ENCODE measurements at regions not wholly inside any gene's neighbourhood (a gene's known extent, or its start where the extent isn't known, plus 50 kb on each side); places are given as distances from the start of the nearest gene placed in this dataset.
"Not testable (repeated sequence)": the region's sequence is repeated elsewhere in the genome, so short reads cannot be mapped to it uniquely, and the experiment has no call there.

DNA sequence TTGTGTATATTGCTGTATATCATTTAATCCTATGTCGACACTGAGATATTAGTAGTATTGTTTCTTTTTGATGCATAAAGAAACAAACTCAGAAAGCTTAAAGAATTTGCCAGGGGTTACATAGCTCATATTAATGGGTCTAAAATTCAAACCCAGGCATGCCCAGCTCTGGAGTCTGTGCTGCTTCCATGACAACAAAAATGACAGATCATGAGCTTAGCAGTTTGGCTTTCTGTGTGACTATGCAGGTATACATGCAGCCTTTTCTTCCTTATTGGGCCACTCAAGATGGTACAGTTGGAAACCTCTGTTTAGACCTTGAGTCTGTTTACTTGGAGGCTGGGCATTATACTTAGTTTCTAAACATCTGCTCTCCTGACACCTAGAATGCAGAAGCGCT is 220.5 kb upstream of the TENM4 start:
- DNase-seq (ENCODE audit: low spot score) = no peak

DNA sequence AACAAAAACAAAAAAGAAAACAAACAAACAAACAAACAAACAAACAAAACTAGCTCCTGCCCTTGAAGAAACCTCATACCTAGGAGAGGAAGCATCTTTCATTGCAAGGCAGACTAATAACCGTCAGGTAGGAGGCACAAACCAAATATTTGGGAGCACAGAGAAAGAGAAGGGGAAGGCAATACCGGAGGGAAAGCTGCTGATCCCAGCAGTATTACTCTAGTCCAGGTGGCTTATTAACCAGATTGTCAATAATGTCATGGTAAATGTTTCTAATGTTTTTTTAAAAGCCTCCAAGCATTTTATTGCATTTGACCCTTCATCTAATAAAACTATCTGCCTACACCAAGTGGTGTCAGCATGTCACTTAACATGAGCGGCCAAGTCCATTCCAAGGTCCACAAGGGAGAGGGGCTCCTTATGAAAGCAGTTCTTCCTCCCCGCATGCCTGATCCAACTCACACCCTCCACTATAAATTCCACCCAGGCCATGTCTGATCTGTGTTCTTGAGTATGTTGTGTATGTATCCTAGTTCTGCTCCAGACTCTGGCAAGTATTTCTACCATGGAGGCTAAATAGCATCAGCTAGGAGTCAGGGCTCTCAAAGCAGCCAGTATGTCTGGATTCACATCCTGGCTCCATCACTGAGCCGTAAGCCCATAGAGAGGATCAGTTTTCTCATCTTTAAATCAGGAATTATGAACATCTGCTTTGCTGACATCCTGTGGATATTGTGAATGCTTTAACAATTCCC is 208.1 kb upstream of the TENM4 start:
- no peak for DNase-seq (ENCODE audit: low spot score)

DNA sequence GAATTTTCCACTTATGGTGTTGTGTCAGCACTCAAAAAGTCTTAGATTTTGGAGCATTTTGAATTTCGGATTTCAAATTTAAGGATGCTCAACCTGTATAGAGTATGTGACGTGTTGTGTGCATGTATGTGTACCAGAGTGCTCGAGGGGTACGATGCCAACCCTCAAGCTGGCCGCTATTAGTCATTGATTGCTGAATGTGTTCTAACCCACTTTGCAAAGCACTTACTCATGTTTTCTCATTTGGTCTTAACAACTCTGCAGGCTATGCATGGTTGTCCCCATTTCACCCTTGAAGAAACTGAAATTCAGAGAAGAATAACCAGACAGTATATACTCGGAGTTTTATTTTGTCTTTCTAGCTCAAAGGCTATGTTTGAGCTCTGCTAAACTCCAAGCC is 196.4 kb upstream of the TENM4 start:
- no peak for DNase-seq (ENCODE audit: low spot score)

DNA sequence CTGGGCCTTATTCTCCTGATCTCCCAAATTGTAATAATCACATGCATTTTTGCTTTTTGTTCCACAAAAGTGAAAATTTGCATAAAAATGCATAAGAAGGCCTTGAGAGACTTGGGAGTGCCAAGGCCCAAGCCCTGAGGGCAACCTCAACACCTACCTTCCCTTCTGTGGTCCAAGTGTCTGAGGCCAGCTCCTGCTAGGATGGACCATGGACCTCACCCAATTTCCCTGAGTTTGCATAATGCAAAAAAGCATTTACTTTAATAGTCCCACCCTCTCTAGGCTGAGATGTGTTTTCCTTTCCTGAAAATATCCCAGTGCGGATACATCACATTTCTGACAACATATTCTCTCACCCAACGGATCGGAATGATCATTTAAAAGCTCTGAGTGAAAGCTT is 194.1 kb upstream of the TENM4 start:
- no peak for DNase-seq (ENCODE audit: low spot score)

DNA sequence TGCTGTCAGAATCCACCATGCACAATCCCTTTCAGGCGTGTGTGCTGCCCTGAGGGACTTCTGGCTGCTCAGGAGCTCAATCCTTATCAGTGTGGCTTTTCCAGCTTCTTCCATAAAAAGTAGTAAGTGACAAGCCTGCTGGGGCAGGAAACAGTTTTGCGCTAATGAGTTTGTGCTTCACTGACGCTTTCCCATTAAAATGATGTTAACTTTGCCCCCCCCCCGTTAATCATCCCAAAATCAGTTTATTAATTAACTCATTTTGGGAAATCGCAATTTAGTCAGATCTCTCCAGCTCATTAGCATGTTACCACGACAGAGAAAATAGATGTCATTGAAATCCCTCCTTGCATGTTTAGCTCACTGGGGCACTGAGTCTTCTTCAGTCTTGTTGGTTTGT is 186.5 kb upstream of the TENM4 start:
- DNase-seq (ENCODE audit: low spot score) = no peak

DNA sequence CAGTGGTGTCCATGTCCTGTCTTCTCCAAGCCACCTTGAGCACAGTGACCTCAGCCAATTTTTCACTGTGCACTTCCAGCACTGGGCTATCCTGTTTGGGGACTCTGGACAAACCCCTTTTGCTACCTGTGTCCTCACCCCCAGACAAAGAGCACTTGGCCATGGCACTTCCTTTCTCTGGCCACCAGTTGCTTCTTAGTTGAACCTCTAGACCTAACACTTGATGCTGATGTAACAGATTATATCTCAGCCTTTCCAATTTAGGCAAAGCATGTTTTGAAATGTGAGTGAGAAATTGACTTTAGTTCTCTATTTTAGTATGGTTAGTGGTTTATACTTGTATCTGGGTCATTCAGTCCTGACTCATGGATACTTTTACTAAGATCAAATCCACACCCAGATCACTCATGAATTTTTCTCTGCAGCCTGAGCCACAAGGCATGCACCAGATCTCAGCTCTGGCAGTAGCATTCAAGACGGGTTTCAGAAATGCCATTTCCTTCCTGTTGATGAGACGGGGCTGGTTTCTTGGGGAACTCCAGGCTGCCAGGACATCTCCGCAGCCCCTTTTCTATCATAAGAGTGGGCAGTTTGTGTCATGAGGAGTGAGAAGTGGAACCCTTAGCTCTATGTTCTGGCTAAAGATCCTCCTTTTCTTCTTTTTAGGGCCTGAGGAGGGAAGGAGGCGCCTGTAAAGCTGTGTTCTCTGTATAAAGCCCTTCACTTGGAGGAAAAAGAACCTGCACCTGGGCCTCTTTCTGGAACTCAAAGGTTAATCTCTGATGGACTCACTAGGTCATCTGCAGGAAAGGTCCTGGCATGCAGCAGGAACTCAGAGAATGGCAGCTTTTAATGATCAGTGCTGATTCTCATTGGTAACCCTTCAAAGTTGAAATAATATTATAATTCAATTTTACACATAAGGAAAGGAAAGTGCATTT is 185.6 kb upstream of the TENM4 start:
- peak; percentile 39 for DNase-seq (ENCODE audit: low spot score)

DNA sequence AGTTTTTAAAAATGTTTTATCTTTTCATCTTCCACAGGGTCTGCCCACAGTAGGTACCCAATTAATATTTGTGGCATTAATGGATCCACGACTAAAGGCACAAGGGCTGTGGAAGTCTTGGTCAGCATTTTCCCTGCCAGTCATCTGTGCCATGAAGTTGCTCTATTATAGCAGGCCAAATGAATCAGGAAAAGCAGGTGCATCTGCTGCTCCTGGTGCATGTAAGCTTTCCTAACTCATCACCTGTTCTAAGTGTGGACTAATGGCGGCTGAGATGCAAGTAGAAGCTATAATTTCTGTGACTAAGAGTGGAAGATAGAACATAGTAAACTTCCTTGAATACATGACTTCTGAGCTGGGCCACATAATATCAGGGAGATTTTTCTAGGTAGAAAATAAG is 182.5 kb upstream of the TENM4 start:
- DNase-seq (ENCODE audit: low spot score) = no peak

DNA sequence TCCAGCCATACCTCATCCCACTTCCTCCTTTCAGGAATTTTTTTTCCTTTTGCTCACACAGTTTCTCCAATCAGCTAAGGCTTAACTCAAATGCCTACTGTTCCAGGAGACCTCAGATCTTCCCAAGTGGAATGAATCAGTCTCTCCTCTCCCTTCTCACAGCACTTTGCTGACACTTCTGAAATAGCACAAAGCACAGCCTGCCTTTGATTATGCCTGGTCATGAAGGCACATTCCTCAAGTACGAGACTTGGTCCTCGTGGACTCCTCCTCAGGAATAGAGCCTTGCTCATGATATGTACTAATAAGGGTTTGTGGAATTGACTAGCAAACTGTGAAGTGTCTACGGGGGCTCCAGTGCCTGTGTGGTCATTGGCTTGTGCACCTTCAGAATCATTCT is 176.7 kb upstream of the TENM4 start:
- DNase-seq (ENCODE audit: low spot score) = no peak

DNA sequence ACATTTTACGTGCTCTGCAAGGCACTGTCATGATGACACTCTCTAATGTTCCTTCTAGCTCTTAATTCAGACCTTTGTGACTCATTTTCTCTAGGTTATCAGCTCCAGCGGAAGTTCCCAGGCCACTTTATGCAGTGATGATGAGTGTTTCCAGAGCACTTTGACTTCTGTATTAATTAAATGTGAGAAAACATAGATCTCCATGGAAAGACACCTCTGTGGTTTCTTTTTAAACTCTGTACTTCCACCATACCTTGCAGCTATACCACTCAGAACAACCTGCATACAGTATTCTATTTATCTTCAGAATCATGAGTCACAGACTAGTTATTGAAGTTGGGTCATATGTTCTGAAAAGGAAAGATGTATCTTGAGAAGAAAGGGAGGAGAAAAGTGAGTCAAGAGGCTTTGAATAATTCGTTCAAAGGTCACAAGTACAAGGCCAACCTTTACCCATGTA is 175.6 kb upstream of the TENM4 start:
- no peak for DNase-seq (ENCODE audit: low spot score)

DNA sequence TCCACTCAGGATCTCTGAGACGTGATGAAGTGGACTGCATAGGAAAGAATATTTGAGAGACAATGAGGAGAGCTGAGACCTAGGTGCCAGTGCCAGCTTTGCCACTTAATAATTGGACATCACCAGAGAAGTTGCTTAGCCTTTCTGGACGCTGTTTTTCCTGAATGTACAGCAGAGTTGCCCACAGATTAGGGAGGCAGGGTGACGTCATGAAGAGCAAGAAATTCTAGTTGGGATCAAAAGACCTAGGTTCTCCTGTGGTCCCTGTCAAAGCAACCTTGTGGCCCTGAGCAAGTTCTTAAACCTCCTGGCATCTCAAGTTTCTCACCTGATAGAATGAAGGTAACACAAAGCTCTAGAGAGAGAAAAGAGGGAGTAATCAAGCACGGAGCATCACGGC is 174.6 kb upstream of the TENM4 start:
- no peak for DNase-seq (ENCODE audit: low spot score)

DNA sequence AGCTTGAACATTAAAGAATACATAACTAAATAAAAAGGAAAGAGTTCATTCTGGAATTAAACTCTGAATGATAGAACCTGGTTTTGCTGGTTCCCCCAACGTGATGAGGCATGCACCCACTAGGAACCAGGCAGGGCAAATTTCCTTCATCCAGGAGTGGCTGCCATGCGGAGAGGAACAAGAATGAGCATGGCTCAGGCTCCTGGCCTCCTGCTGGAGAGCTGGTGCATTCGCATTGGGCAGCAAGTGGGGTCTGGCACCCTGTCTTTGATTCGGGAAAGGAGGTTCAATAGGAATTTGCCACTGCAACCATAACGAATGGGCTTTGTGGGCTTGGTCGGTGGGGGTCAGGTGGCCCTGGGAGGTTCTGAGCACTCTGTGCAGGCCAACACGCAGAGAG is 169.8 kb upstream of the TENM4 start:
- DNase-seq (ENCODE audit: low spot score) = no peak

DNA sequence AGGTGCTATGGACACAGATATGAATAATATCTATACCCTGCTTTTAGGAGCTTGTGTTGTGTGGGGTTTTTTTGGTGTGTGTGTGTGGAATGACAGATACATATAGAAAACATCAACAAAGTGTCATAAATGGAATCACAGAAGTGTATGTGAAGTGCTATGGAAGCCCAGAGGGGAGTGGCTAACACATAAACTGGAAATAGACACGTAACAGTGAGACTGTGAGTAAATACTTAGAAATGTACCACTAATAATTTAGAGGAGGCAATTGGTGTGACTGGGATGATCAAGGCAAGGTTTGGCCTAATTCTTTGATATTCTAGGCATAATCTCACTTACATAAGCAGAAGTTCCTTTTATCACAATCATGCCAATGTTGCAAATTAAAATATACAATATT is 169.3 kb upstream of the TENM4 start:
- no peak for DNase-seq (ENCODE audit: low spot score)

DNA sequence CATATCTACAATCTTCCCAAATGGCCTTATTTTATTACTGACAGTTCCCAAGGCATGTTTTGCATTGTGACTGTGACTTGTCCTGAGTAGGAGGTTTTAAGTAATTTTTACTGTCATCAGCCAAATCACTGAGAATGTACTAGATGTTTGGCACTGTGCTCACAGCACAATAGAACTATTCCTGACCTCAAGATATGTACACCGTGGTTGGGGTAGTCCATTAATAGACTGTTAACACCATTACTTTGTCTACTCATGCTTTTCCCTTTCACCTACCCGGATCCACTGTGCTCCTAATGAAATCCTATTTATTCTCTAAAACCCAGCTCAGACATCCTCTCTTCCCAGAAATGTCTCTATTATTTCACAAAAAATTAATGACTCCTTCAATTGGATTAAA is 168.7 kb upstream of the TENM4 start:
- DNase-seq (ENCODE audit: low spot score) = no peak

DNA sequence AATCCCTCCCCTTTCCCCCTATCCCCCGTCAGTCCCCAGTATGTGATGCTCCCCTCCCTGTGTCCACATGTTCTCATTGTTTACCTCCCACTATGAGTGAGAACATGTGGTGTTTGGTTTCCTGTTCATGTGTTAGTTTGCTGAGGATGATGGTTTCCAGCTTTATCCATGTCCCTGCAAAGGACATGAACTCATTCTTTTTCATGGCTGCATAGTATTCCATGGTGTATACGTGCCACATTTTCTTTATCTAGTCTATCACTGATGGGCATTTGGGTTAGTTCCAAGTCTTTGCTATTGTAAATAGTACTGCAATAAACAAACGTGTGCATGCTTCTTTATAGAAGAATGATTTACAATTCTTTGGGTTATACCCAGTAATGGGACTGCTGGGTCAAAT is 165.6 kb upstream of the TENM4 start:
- DNase-seq (ENCODE audit: low spot score) = not testable (repeated sequence)

DNA sequence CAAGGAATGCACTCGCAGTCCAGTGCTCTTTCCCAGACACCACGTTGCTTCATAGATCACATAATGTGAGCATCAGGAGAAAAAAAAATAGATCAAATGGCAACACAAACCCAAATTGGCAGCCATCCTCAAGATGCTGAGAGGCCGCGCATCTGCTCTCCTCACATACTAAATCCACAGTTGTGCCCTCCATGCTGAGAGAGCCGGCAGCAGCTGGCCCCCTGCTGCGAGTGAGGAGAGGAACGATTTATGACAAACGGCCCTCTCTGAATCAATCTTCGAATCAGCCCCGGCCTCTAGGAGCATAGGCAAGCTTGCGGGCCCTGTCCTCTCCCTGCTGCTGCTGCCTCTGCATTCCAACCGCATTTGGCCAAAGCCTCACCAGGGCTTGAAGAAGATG is 159.9 kb upstream of the TENM4 start:
- DNase-seq (ENCODE audit: low spot score) = no peak

DNA sequence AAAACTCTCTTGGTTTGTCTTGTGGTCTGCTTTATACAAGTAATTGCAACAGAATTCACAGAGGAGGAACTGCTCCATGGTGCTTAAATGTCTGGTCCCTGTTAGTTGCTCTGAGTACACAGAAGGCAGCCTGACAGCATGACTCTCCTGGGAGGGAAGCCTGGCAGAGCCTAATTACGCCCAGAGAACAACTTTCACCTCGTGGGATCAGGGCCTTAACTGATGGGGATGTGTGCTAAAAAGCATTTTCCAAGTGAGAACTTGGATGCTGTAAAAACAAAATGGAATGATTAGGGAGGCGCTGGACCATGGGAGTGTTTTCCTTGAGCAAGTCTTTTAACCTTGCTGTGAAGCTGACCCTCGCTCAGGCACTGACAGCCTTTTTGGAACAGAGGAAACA is 154.0 kb upstream of the TENM4 start:
- DNase-seq (ENCODE audit: low spot score) = no peak

DNA sequence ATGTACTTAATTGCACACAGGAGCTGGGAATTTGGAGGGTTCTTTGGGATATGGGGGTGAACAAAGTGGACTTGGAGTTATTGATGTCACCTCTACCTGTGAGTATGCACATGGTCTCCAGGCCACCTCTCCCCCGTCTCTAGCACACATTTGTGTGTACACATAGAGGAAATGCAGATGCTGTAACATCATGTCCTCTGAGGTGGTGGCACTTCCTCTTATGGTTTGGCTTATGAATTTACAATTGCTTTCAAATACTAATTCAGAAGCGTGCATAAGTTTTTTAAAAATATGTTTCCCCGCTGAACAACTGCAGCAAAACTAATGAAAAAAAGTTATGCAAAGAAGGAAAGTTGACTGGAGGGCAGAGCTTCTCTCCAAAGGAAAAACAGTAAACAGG is 152.0 kb upstream of the TENM4 start:
- no peak for DNase-seq (ENCODE audit: low spot score)

DNA sequence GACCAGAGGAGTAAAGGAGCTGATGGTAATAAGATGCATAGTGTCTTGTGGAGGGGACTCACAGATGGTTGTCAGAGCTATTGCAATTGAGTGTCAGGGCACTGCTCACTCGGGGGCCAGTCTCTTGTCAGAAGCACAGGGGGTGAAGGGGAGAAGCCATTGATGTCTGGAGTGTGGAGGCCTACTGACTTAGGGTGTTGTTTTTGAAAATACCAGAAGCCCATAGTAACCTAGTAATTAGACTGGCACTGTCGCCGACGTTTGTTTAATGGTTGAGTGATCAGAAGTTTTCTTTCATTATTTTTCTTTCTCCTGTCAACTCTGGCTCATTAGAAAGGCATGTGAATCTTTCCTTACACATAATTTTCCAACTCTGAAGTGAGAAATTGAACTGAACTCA is 151.6 kb upstream of the TENM4 start:
- DNase-seq (ENCODE audit: low spot score) = no peak

DNA sequence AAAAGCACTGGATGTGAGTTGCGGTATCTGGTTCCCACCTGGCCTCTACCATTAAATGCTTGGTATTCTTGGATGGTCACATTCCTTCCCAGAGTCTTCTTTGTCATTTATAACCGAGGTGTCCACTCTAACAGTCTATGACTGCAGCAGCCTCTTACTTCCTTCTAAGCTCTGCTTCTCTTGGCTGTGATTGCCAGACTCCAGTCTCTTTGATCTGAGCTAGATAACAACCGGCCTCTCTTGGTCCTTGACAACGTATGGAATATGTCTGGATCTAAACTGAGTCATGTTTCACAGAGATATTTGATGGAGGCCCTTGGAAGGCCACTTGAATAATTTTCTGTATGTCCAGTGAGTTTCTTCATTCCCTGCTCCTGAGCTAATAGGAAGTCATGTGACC is 141.6 kb upstream of the TENM4 start:
- DNase-seq (ENCODE audit: low spot score) = no peak

DNA sequence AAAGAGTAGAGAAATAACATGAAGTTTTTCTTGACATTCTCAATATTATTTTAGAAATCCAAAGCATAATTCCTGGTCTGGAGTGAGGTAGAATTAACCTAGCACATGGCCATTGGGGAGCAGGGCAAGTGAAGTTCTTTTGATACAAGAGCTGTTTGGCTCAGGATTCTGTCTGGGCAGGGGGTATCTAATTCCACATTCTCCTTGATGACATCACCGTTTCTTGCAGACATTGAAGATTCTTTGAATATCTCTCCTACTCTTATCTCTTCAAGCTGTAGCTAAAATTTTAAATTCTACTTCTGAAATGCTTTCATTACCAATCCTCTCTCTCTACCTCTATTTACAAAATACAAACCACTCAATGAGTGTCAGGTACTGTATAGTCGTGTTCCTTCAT is 138.2 kb upstream of the TENM4 start:
- no peak for DNase-seq (ENCODE audit: low spot score)

DNA sequence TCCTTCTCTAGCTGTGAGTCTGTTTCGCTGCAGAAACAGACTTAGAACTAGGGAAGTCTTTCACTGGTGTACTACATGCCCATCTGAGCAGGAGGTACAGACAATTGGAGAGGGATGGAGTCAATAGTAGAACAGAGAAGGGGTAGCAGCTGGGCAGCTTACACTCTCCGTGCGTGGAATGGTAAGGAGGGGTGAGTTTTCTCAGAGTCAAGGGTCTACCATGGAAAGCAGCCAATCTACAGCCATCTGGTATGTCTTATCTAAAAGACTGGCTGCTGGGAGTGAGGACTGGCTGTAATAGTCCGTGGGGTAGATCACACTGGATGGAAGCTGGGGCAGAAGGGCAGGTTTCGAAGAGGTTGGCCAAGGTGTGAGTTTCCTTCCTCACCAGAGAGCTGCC is 137.3 kb upstream of the TENM4 start:
- DNase-seq (ENCODE audit: low spot score) = no peak

DNA sequence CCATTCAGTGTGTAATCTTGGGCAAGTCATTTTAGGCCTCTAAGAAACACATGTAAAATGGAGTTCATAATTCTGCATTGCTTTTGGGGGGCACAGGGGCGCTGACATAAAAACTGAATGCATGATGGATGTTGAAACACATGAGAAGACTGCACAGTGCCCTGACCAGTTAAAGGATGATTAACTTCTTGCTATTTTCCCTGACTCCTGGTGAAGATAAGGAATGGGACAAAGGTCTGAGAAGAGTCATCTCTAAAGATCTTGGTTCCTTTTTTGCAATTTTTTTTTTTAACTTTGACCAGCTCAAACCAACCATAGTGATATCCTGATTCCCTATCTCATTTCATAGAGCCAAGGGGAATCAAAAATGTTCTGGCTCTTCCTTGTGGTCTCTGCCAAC is 134.9 kb upstream of the TENM4 start:
- DNase-seq (ENCODE audit: low spot score) = no peak

DNA sequence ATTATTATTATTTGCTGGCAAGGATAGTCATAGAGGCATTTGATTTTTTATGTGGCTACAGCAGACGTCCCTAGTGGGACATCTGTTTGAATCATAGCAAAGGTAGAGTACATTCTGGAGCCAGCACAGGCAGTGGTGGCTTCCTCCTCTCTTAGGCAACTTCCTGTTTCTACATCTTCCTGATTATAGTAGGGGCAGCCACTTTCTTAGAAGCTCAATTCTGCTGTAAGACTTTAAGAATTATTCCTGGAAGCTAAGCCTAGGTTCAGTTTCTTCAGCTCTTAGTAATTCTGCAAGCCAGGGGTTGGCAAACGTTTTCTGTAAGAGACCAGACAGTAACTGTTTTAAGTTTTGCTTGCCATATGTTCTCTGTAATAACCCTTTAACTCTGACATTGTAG is 129.3 kb upstream of the TENM4 start:
- DNase-seq (ENCODE audit: low spot score) = no peak
